Epithelial cell of proximal tubule (primary cell): ENCODE measurements at regions not wholly inside any gene's neighbourhood (a gene's known extent, or its start where the extent isn't known, plus 50 kb on each side); places are given as distances from the start of the nearest gene placed in this dataset.

ENCODE experiments used
- DNase-seq: peaks from one replicate; pipeline ENCODE4 v3.0.0-alpha.2; 2011; ENCODE audit warnings: low read depth
- H3K4me3 ChIP-seq: 2 replicates; pipeline ENCODE4 v1.5.1; 2011; ENCODE audit warnings: low read depth, mild to moderate bottlenecking, low read length
- CTCF ChIP-seq: conservative IDR thresholded peaks from 2 replicates; pipeline ENCODE4 v1.5.1; 2012; ENCODE audit warnings: low read depth, mild to moderate bottlenecking, low read length

- TF ChIP-seq CTCF, result no peak
- no peak for DNase-seq
- H3K4me3 ChIP-seq, result no peak overlapping the region
These were observed 150.0 kb upstream of the IGFBP3 start for GRCh38 chr7:46071076-46071475.

GRCh38 chr7:46068159-46068558 lies 147.1 kb upstream of the IGFBP3 start:
- no peak for TF ChIP-seq CTCF
- no peak for DNase-seq

GRCh38 chr7:46059308-46060020 lies 138.4 kb upstream of the IGFBP3 start:
- no peak overlapping the region for H3K4me3 ChIP-seq
- DNase-seq, result no peak
- TF ChIP-seq CTCF, result no peak

More at GRCh38 chr7:46068159-46068558, 147.1 kb upstream of the IGFBP3 start:
- no peak overlapping the region for H3K4me3 ChIP-seq

- no peak for DNase-seq
- TF ChIP-seq CTCF, result no peak
- no peak overlapping the region for H3K4me3 ChIP-seq
These were observed 137.2 kb upstream of the IGFBP3 start for GRCh38 chr7:46058086-46058823.

- H3K4me3 ChIP-seq, result no peak overlapping the region
- TF ChIP-seq CTCF, result no peak
- DNase-seq, result no peak
These were observed 133.8 kb upstream of the IGFBP3 start for GRCh38 chr7:46054915-46055314.

GRCh38 chr7:46054272-46054671 lies 133.2 kb upstream of the IGFBP3 start:
- no peak for DNase-seq
- no peak overlapping the region for H3K4me3 ChIP-seq
- no peak for TF ChIP-seq CTCF
